ENCODE measurements at regions not wholly inside any gene's neighbourhood (a gene's known extent, or its start where the extent isn't known, plus 50 kb on each side); places are given as distances from the start of the nearest gene placed in this dataset.

DNA sequence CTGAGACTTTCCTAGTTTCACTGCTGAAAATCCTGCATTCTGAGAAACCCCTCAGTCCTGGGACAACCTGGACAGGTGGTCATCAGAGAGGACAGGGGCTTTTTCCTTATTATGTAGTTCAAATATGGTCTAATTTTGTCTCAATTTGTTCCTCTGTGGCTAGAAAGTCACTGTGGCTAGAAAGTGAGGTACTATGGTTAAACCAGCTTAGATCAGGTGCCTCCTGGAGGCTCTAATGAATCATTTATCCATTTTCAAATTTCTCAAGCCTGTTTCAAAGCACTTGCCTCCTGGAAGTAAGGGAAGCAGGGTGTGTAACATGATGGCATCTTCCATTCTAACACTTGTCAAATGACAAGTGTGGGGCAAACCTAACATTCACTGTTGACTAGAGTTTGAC is 326.8 kb downstream of the PIK3C3 start:
- TF ChIP-seq POLR2A (IDR thresholded peaks at IDR 0.05; ENCODE audit: low read length), result no peak
- no peak for TF ChIP-seq TFCP2L1 (CRISPR knock-in tag; IDR thresholded peaks at IDR 0.05)
